Peyer's patch (tissue), 4 donors: ENCODE measurements at regions not wholly inside any gene's neighbourhood (a gene's known extent, or its start where the extent isn't known, plus 50 kb on each side); places are given as distances from the start of the nearest gene placed in this dataset.
"Not testable (repeated sequence)": the region's sequence is repeated elsewhere in the genome, so short reads cannot be mapped to it uniquely, and the experiment has no call there.

Source experiments
- DNase-seq, 3 donors: peaks; one replicate each; pipeline ENCODE4 v3.0.0-alpha.2; 2017 to 2019
- H3K27ac ChIP-seq, 4 donors: fragments of 200-600 bp; sonication (generic); one replicate each; pipeline ENCODE4 v1.5.1; 2016 to 2019
- H3K27me3 ChIP-seq, 2 donors: fragments of 200-600 bp; sonication (generic); one replicate each; pipeline ENCODE4 v1.5.1; 2019
- H3K36me3 ChIP-seq, 3 donors: fragments of 200-600 bp; sonication (generic); one replicate each; pipeline ENCODE4 v1.5.1; 2016 to 2019
- H3K4me1 ChIP-seq, 4 donors: fragments of 200-600 bp; sonication (generic); one replicate each; pipeline ENCODE4 v1.5.1; 2016 to 2019
- H3K4me3 ChIP-seq, 4 donors: fragments of 200-600 bp; sonication (generic); 1 replicate in 3 of 4; 2 replicates in 1 of 4; pipeline ENCODE4 v1.5.1; 2016 to 2019; ENCODE audit warnings: mild to moderate bottlenecking in 1 of 4
- H3K9me3 ChIP-seq, 4 donors: fragments of 200-600 bp; sonication (generic); one replicate each; pipeline ENCODE4 v1.5.1; 2016 to 2019; ENCODE audit warnings: mild to moderate bottlenecking in 1 of 4
- CTCF ChIP-seq, 6 experiments: fragments of 450-650 bp in 4 of 6; fragments of 200-600 bp in 2 of 6; sonication (generic) in 1 of 6; IDR thresholded peaks; one replicate each; pipeline ENCODE4 v1.5.1; 2017 to 2019; ENCODE audit warnings: antibody characterized with exemption in 6 of 6, mild to moderate bottlenecking in 3 of 6, moderate library complexity in 1 of 6
- POLR2A ChIP-seq, 2 donors: fragments of 450-650 bp; IDR thresholded peaks; one replicate each; pipeline ENCODE4 v1.5.1; 2017; ENCODE audit warnings: antibody characterized with exemption in 2 of 2, mild to moderate bottlenecking in 2 of 2, moderate library complexity in 2 of 2

DNA sequence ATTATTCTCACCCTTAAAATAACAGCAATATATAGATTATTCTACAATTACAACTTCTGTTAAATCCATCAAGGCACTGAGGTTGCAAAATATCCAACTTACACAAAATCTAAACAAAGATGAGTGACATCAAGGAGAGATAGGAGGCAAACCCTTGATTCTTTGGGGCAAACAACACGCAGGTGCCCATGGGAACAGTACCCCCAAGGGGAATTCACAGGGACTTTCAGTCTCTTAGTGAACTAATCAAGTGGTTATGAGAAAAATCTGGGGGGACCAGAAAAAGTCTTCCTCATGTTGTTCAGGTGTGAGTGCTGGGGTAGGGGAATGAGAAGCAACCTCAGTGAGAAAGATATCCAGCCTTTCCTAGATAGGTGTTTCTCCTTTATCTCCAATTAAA lies 1107.9 kb downstream of the PLA2G4A start:
- Histone ChIP-seq H3K27me3 (no peaks in the 10 kb centered on the region), H3K27ac (no peak overlapping the region), H3K36me3 (no peaks in the 10 kb centered on the region), H3K4me1 (no peaks in the 10 kb centered on the region), H3K9me3 (no peaks in the 10 kb centered on the region), H3K4me3 (no peak overlapping the region)
- no peak for TF ChIP-seq POLR2A (IDR thresholded peaks at IDR 0.05)
- TF ChIP-seq CTCF (IDR thresholded peaks at IDR 0.05): no peak
- no peak for DNase-seq

- DNase-seq: no peak
- H3K27ac ChIP-seq: no peak overlapping the region
- H3K4me1 ChIP-seq: no peaks in the 10 kb centered on the region
- no peak overlapping the region for H3K4me3 ChIP-seq
- TF ChIP-seq CTCF (IDR thresholded peaks at IDR 0.05) (no peak), POLR2A (IDR thresholded peaks at IDR 0.05) (no peak)
- H3K9me3 ChIP-seq: no peaks in the 10 kb centered on the region
- H3K27me3 ChIP-seq: no peaks in the 10 kb centered on the region
- H3K36me3 ChIP-seq: no peaks in the 10 kb centered on the region
Observed at GRCh38 chr1:187938092-187938491, 1109.3 kb downstream of the PLA2G4A start.

DNA sequence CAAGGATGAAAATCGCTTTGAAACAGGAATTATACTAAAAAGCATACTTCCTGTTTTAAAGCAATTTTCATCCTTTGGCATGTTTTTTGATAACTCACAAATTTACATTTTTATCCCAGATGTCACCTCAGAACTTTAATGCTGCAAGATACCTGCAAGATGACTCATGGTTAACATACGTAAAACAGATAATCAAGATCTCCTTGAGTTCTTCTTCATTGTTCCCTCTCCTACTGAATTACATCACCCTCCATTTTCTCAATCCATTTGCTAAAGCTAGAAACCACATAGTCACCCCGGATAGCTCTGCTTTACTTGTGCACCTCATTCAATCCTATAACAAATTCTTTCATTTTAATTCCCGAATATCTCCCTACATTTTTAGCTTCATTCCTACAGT lies 1114.2 kb downstream of the PLA2G4A start:
- Histone ChIP-seq H3K27ac (no peak overlapping the region), H3K27me3 (no peaks in the 10 kb centered on the region), H3K4me1 (no peaks in the 10 kb centered on the region), H3K36me3 (no peaks in the 10 kb centered on the region), H3K4me3 (no peak overlapping the region), H3K9me3 (peaks cover 0 to 10% (median 0%) of the 10 kb centered on the region in 4 donors)
- DNase-seq: no peak
- TF ChIP-seq POLR2A (IDR thresholded peaks at IDR 0.05): no peak
- no peak for TF ChIP-seq CTCF (IDR thresholded peaks at IDR 0.05)

DNA sequence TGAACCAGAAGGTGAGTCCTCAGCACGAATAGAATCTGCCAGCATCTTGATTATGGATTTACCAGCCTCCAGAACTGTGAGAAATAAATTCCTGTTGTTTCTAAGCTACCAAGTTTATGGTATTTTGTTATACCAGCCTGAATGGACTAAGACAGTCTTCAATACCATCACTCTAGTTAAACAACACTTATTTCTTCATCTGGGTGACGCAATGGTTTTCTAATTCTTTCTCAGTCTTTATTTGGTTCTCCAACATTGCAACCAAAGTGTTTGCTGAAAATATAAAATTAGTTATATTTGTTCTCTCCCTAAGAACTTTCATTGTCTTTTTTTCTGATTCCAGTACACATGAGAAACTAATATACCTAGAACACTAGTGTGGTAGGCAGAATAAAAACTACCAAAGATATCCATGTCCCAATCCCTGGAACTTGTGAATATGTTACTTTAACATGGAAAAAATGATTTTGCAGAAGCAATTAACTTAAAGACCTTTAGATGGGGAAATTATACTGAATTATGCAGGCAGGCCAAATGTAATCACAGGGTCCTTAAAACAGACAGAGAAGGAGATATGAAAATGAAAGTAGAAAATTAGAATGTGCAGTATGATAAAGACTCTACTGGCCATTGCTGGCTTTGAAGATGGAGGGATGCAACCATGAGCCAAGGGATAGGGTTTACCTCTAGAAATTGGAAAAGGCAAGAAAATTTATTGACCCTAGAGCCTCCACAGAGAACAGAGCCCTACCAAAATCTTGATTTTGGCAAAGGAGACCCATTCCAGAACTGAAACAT lies 1115.1 kb downstream of the PLA2G4A start:
- Histone ChIP-seq H3K4me1 (no peaks in the 10 kb centered on the region), H3K36me3 (no peaks in the 10 kb centered on the region), H3K9me3 (peaks cover 0 to 10% (median 0%) of the 10 kb centered on the region in 4 donors), H3K27ac (no peak overlapping the region), H3K4me3 (no peak overlapping the region), H3K27me3 (no peaks in the 10 kb centered on the region)
- TF ChIP-seq POLR2A (IDR thresholded peaks at IDR 0.05): no peak
- TF ChIP-seq CTCF (IDR thresholded peaks at IDR 0.05): no peak
- no peak for DNase-seq

- not testable (repeated sequence) for H3K36me3 ChIP-seq, DNase-seq, H3K27ac ChIP-seq, H3K4me3 ChIP-seq, H3K4me1 ChIP-seq, H3K27me3 ChIP-seq
- peaks cover 0 to 10% (median 0%) of the 10 kb centered on the region in 4 donors for H3K9me3 ChIP-seq
Observed at GRCh38 chr1:187946661-187947060, 1117.9 kb downstream of the PLA2G4A start.

GRCh38 chr1:187947359-187947758 lies 1118.6 kb downstream of the PLA2G4A start:
- Histone ChIP-seq H3K36me3 (no peaks in the 10 kb centered on the region), H3K27ac (no peak overlapping the region), H3K4me1 (no peaks in the 10 kb centered on the region), H3K27me3 (no peaks in the 10 kb centered on the region), H3K9me3 (peaks cover 0 to 10% (median 0%) of the 10 kb centered on the region in 4 donors), H3K4me3 (no peak overlapping the region)
- DNase-seq: no peak
- TF ChIP-seq POLR2A (IDR thresholded peaks at IDR 0.05) (no peak), CTCF (IDR thresholded peaks at IDR 0.05) (no peak)
